ENCODE measurements at regions not wholly inside any gene's neighbourhood (a gene's known extent, or its start where the extent isn't known, plus 50 kb on each side); places are given as distances from the start of the nearest gene placed in this dataset.

GRCh38 chr4:60809486-60809800, 390.7 kb upstream of the ADGRL3 start:
- no peak overlapping the region for H3K9ac ChIP-seq (ENCODE audit: low read length)
- no peaks in the 10 kb centered on the region for H3K9me2 ChIP-seq (replicated peaks; ENCODE audit: insufficient read depth, low read length)
- H3K4me3 ChIP-seq (ENCODE audit: low read length) = no peak overlapping the region
- peaks cover 42% of the 10 kb centered on the region for H3K9me3 ChIP-seq (ENCODE audit: low read length)
- H3K27me3 ChIP-seq (ENCODE audit: low read length) = no peaks in the 10 kb centered on the region
- H4K20me1 ChIP-seq (ENCODE audit: insufficient read depth, low read depth, low read length) = no peaks in the 10 kb centered on the region
- H3K4me2 ChIP-seq (ENCODE audit: low read depth, low read length, poor library complexity, severe bottlenecking) = no peak overlapping the region
- no peaks in the 10 kb centered on the region for H3K79me2 ChIP-seq (ENCODE audit: low read length)
- no peak overlapping the region for H3K27ac ChIP-seq (ENCODE audit: low read length)
- no peak overlapping the region for H2AFZ ChIP-seq (ENCODE audit: low read length)
- no peaks in the 10 kb centered on the region for H3K36me3 ChIP-seq (ENCODE audit: insufficient read depth, low read length)
- H3K4me1 ChIP-seq (ENCODE audit: low read length) = no peaks in the 10 kb centered on the region
- no peak for DNase-seq

- Histone ChIP-seq H3K27me3 (ENCODE audit: low read length) (no peaks in the 10 kb centered on the region), H3K4me1 (ENCODE audit: low read length) (no peaks in the 10 kb centered on the region), H3K27ac (ENCODE audit: low read length) (no peak overlapping the region), H3K4me2 (ENCODE audit: low read depth, low read length, poor library complexity, severe bottlenecking) (no peak overlapping the region), H3K9me3 (ENCODE audit: low read length) (peaks cover 41% of the 10 kb centered on the region), H4K20me1 (ENCODE audit: insufficient read depth, low read depth, low read length) (no peaks in the 10 kb centered on the region), H3K4me3 (ENCODE audit: low read length) (no peak overlapping the region), H3K36me3 (ENCODE audit: insufficient read depth, low read length) (no peaks in the 10 kb centered on the region), H3K9me2 (replicated peaks; ENCODE audit: insufficient read depth, low read length) (no peaks in the 10 kb centered on the region), H2AFZ (ENCODE audit: low read length) (no peak overlapping the region), H3K9ac (ENCODE audit: low read length) (no peak overlapping the region), H3K79me2 (ENCODE audit: low read length) (no peaks in the 10 kb centered on the region)
- no peak for DNase-seq
Measured at GRCh38 chr4:60812811-60813210, 387.3 kb upstream of the ADGRL3 start.

DNA sequence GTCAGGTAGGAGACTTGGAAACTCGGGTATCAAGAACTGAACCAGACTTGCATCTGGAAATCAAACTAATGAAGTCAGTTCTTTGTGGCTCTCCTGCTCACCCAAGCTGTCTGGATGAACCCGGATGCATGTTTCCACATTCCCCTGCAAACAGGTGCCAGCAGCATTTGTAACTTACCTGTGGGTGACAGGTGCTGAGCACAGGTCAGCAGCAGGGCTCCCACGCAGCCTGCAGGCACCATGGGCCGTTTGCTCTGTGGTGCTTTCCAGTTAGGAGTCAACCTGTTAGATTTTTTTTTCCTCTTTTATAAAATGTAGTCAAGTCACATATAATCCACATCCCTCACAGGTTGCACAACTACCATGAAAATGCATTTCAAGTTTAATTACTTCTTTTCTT, 385.6 kb upstream of the ADGRL3 start:
- H3K9ac ChIP-seq (ENCODE audit: low read length) = no peak overlapping the region
- no peaks in the 10 kb centered on the region for H3K9me2 ChIP-seq (replicated peaks; ENCODE audit: insufficient read depth, low read length)

GRCh38 chr4:60817609-60818008, 382.5 kb upstream of the ADGRL3 start:
- no peaks in the 10 kb centered on the region for H3K9me2 ChIP-seq (replicated peaks; ENCODE audit: insufficient read depth, low read length)
- no peaks in the 10 kb centered on the region for H3K79me2 ChIP-seq (ENCODE audit: low read length)
- no peaks in the 10 kb centered on the region for H4K20me1 ChIP-seq (ENCODE audit: insufficient read depth, low read depth, low read length)
- H3K4me1 ChIP-seq (ENCODE audit: low read length) = no peaks in the 10 kb centered on the region
- H3K27ac ChIP-seq (ENCODE audit: low read length) = no peak overlapping the region
- no peak overlapping the region for H2AFZ ChIP-seq (ENCODE audit: low read length)
- no peak overlapping the region for H3K9ac ChIP-seq (ENCODE audit: low read length)
- H3K9me3 ChIP-seq (ENCODE audit: low read length) = peaks cover 31% of the 10 kb centered on the region
- H3K27me3 ChIP-seq (ENCODE audit: low read length) = no peaks in the 10 kb centered on the region
- no peaks in the 10 kb centered on the region for H3K36me3 ChIP-seq (ENCODE audit: insufficient read depth, low read length)
- no peak for DNase-seq
- H3K4me2 ChIP-seq (ENCODE audit: low read depth, low read length, poor library complexity, severe bottlenecking) = no peak overlapping the region
- H3K4me3 ChIP-seq (ENCODE audit: low read length) = no peak overlapping the region

More for the DNA sequence above, 385.6 kb upstream of the ADGRL3 start:
- no peaks in the 10 kb centered on the region for H3K79me2 ChIP-seq (ENCODE audit: low read length)
- H3K9me3 ChIP-seq (ENCODE audit: low read length) = peaks cover 36% of the 10 kb centered on the region
- no peak for DNase-seq
- no peaks in the 10 kb centered on the region for H3K4me1 ChIP-seq (ENCODE audit: low read length)
- H2AFZ ChIP-seq (ENCODE audit: low read length) = no peak overlapping the region
- H3K4me2 ChIP-seq (ENCODE audit: low read depth, low read length, poor library complexity, severe bottlenecking) = no peak overlapping the region
- H4K20me1 ChIP-seq (ENCODE audit: insufficient read depth, low read depth, low read length) = no peaks in the 10 kb centered on the region
- no peaks in the 10 kb centered on the region for H3K27me3 ChIP-seq (ENCODE audit: low read length)
- no peak overlapping the region for H3K27ac ChIP-seq (ENCODE audit: low read length)
- no peaks in the 10 kb centered on the region for H3K36me3 ChIP-seq (ENCODE audit: insufficient read depth, low read length)
- no peak overlapping the region for H3K4me3 ChIP-seq (ENCODE audit: low read length)

DNA sequence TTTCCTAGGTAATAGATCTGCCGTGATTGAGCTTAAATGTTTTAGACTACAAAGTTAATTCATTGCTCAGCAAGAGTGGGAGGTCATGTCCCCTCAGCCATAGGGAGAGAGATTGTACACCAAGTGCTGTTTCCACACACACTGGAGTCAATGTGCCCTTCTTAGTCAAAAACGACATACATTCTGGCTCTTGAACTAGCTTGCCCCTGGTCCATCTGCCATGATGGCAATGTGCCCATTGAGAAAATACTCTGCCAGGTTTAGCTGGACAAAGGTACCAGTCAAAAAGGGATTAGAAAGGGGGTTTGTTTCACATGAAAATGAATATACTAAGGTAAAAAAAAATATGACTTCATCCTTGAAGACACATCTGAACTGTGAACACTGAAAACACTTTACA, 377.1 kb upstream of the ADGRL3 start:
- no peak overlapping the region for H3K4me2 ChIP-seq (ENCODE audit: low read depth, low read length, poor library complexity, severe bottlenecking)
- H3K79me2 ChIP-seq (ENCODE audit: low read length) = no peaks in the 10 kb centered on the region
- no peak overlapping the region for H3K27ac ChIP-seq (ENCODE audit: low read length)
- no peak overlapping the region for H3K4me3 ChIP-seq (ENCODE audit: low read length)
- no peaks in the 10 kb centered on the region for H3K9me2 ChIP-seq (replicated peaks; ENCODE audit: insufficient read depth, low read length)
- H2AFZ ChIP-seq (ENCODE audit: low read length) = no peak overlapping the region
- H3K36me3 ChIP-seq (ENCODE audit: insufficient read depth, low read length) = no peaks in the 10 kb centered on the region
- H3K9ac ChIP-seq (ENCODE audit: low read length) = no peak overlapping the region
- peaks cover 21% of the 10 kb centered on the region for H3K9me3 ChIP-seq (ENCODE audit: low read length)
- H4K20me1 ChIP-seq (ENCODE audit: insufficient read depth, low read depth, low read length) = no peaks in the 10 kb centered on the region
- H3K4me1 ChIP-seq (ENCODE audit: low read length) = no peaks in the 10 kb centered on the region
- DNase-seq = no peak
- no peaks in the 10 kb centered on the region for H3K27me3 ChIP-seq (ENCODE audit: low read length)

- H3K9me3 ChIP-seq (ENCODE audit: low read length) = peaks cover 23% of the 10 kb centered on the region
- no peaks in the 10 kb centered on the region for H3K27me3 ChIP-seq (ENCODE audit: low read length)
- H3K36me3 ChIP-seq (ENCODE audit: insufficient read depth, low read length) = no peaks in the 10 kb centered on the region
- no peak overlapping the region for H3K4me2 ChIP-seq (ENCODE audit: low read depth, low read length, poor library complexity, severe bottlenecking)
- H4K20me1 ChIP-seq (ENCODE audit: insufficient read depth, low read depth, low read length) = no peaks in the 10 kb centered on the region
- H2AFZ ChIP-seq (ENCODE audit: low read length) = no peak overlapping the region
- no peak overlapping the region for H3K9ac ChIP-seq (ENCODE audit: low read length)
- no peak overlapping the region for H3K4me3 ChIP-seq (ENCODE audit: low read length)
- no peaks in the 10 kb centered on the region for H3K9me2 ChIP-seq (replicated peaks; ENCODE audit: insufficient read depth, low read length)
- no peaks in the 10 kb centered on the region for H3K79me2 ChIP-seq (ENCODE audit: low read length)
- no peak for DNase-seq
- H3K4me1 ChIP-seq (ENCODE audit: low read length) = no peaks in the 10 kb centered on the region
- no peak overlapping the region for H3K27ac ChIP-seq (ENCODE audit: low read length)
Measured at GRCh38 chr4:60840020-60840419, 360.1 kb upstream of the ADGRL3 start.

GRCh38 chr4:60846678-60847077, 353.4 kb upstream of the ADGRL3 start:
- no peak for DNase-seq
- Histone ChIP-seq H3K4me1 (ENCODE audit: low read length) (no peaks in the 10 kb centered on the region), H3K27me3 (ENCODE audit: low read length) (no peaks in the 10 kb centered on the region), H4K20me1 (ENCODE audit: insufficient read depth, low read depth, low read length) (no peaks in the 10 kb centered on the region), H3K79me2 (ENCODE audit: low read length) (no peaks in the 10 kb centered on the region), H3K9me3 (ENCODE audit: low read length) (peaks cover 23% of the 10 kb centered on the region), H3K9me2 (replicated peaks; ENCODE audit: insufficient read depth, low read length) (no peaks in the 10 kb centered on the region), H2AFZ (ENCODE audit: low read length) (no peak overlapping the region), H3K27ac (ENCODE audit: low read length) (no peak overlapping the region), H3K36me3 (ENCODE audit: insufficient read depth, low read length) (no peaks in the 10 kb centered on the region), H3K4me2 (ENCODE audit: low read depth, low read length, poor library complexity, severe bottlenecking) (no peak overlapping the region), H3K4me3 (ENCODE audit: low read length) (no peak overlapping the region), H3K9ac (ENCODE audit: low read length) (no peak overlapping the region)

- Histone ChIP-seq H3K4me3 (ENCODE audit: low read length) (no peak overlapping the region), H3K79me2 (ENCODE audit: low read length) (no peaks in the 10 kb centered on the region)
Measured at GRCh38 chr4:60847614-60848013, 352.5 kb upstream of the ADGRL3 start.

GRCh38 chr4:60857130-60857753, 342.9 kb upstream of the ADGRL3 start:
- H3K4me2 ChIP-seq (ENCODE audit: low read depth, low read length, poor library complexity, severe bottlenecking) = no peak overlapping the region
- H3K27ac ChIP-seq (ENCODE audit: low read length) = no peak overlapping the region
- no peaks in the 10 kb centered on the region for H3K36me3 ChIP-seq (ENCODE audit: insufficient read depth, low read length)
- no peaks in the 10 kb centered on the region for H4K20me1 ChIP-seq (ENCODE audit: insufficient read depth, low read depth, low read length)
- H3K27me3 ChIP-seq (ENCODE audit: low read length) = no peaks in the 10 kb centered on the region
- no peak overlapping the region for H3K9ac ChIP-seq (ENCODE audit: low read length)
- DNase-seq = no peak
- H3K9me3 ChIP-seq (ENCODE audit: low read length) = peaks cover 25% of the 10 kb centered on the region
- H3K4me3 ChIP-seq (ENCODE audit: low read length) = no peak overlapping the region
- H2AFZ ChIP-seq (ENCODE audit: low read length) = no peak overlapping the region
- H3K9me2 ChIP-seq (replicated peaks; ENCODE audit: insufficient read depth, low read length) = no peaks in the 10 kb centered on the region
- no peaks in the 10 kb centered on the region for H3K79me2 ChIP-seq (ENCODE audit: low read length)
- H3K4me1 ChIP-seq (ENCODE audit: low read length) = no peaks in the 10 kb centered on the region

More at GRCh38 chr4:60847614-60848013, 352.5 kb upstream of the ADGRL3 start:
- H3K27ac ChIP-seq (ENCODE audit: low read length) = no peak overlapping the region
- H2AFZ ChIP-seq (ENCODE audit: low read length) = no peak overlapping the region
- H3K9me2 ChIP-seq (replicated peaks; ENCODE audit: insufficient read depth, low read length) = no peaks in the 10 kb centered on the region
- H3K27me3 ChIP-seq (ENCODE audit: low read length) = no peaks in the 10 kb centered on the region
- no peak for DNase-seq
- H3K4me2 ChIP-seq (ENCODE audit: low read depth, low read length, poor library complexity, severe bottlenecking) = no peak overlapping the region
- H3K9ac ChIP-seq (ENCODE audit: low read length) = no peak overlapping the region
- H3K9me3 ChIP-seq (ENCODE audit: low read length) = peaks cover 23% of the 10 kb centered on the region
- H3K36me3 ChIP-seq (ENCODE audit: insufficient read depth, low read length) = no peaks in the 10 kb centered on the region
- H4K20me1 ChIP-seq (ENCODE audit: insufficient read depth, low read depth, low read length) = no peaks in the 10 kb centered on the region
- no peaks in the 10 kb centered on the region for H3K4me1 ChIP-seq (ENCODE audit: low read length)

Measured in Karpas-422 (cell line).